ENCODE measurements at regions not wholly inside any gene's neighbourhood (a gene's known extent, or its start where the extent isn't known, plus 50 kb on each side); places are given as distances from the start of the nearest gene placed in this dataset.

GRCh38 chr11:98053851-98054250 lies 966.9 kb upstream of the CNTN5 start:
- no peak for TF ChIP-seq CTCF (IDR thresholded peaks at IDR 0.05; ENCODE audit: insufficient read depth, low read length, poor library complexity, severe bottlenecking)
- no peak for TF ChIP-seq EZH2phosphoT487 (conservative IDR thresholded peaks at IDR 0.05; ENCODE audit: low read length)
